Neural progenitor cell (in vitro differentiated cells): ENCODE measurements at regions not wholly inside any gene's neighbourhood (a gene's known extent, or its start where the extent isn't known, plus 50 kb on each side); places are given as distances from the start of the nearest gene placed in this dataset.
A peak's percentile ranks its signal among the peaks of the same experiment; 100 is the strongest.

Source experiments
- DNase-seq: peaks from one replicate; pipeline ENCODE4 v3.0.0-alpha.2; 2016; ENCODE audit warnings: low spot score
- H2AFZ ChIP-seq: fragments of 200-600 bp; sonication (generic); replicated peaks from 2 replicates; pipeline ENCODE4 v1.6.1; 2016; ENCODE audit warnings: antibody characterized with exemption
- H3F3A ChIP-seq: fragments of 200-600 bp; sonication (generic); 2 replicates; pipeline ENCODE4 v1.6.1; 2016; ENCODE audit warnings: antibody characterized with exemption, low read depth
- H3K27ac ChIP-seq: fragments of 200-600 bp; sonication (generic); 2 replicates; pipeline ENCODE4 v1.5.1; 2016; ENCODE audit warnings: mild to moderate bottlenecking
- H3K27me3 ChIP-seq: fragments of 200-600 bp; sonication (generic); 2 replicates; pipeline ENCODE4 v1.6.1; 2016; ENCODE audit warnings: mild to moderate bottlenecking, moderate library complexity
- H3K36me3 ChIP-seq: fragments of 200-600 bp; sonication (generic); 2 replicates; pipeline ENCODE4 v1.5.1; 2016
- H3K4me1 ChIP-seq: fragments of 200-600 bp; sonication (generic); 2 replicates; pipeline ENCODE4 v1.6.1; 2016; ENCODE audit warnings: mixed run types
- H3K4me2 ChIP-seq: fragments of 200-600 bp; sonication (generic); 2 replicates; pipeline ENCODE4 v1.6.1; 2016
- H3K4me3 ChIP-seq: fragments of 200-600 bp; sonication (generic); 2 replicates; pipeline ENCODE4 v1.5.1; 2016
- H3K79me2 ChIP-seq: fragments of 200-600 bp; sonication (generic); 2 replicates; pipeline ENCODE4 v1.6.1; 2016; ENCODE audit warnings: low read depth
- H3K9ac ChIP-seq: fragments of 200-600 bp; sonication (generic); 2 replicates; pipeline ENCODE4 v1.6.1; 2016
- H3K9me3 ChIP-seq: fragments of 200-600 bp; sonication (generic); 2 replicates; pipeline ENCODE4 v1.5.1; 2016; ENCODE audit warnings: low read depth
- H4K20me1 ChIP-seq: fragments of 200-600 bp; sonication (generic); 2 replicates; pipeline ENCODE4 v1.6.1; 2016; ENCODE audit warnings: low read depth
- H3K27ac Mint-ChIP-seq: 3 replicates; pipeline ENCODE4 v1.8.0; 2021; ENCODE audit warnings: mixed read lengths
- H3K27me3 Mint-ChIP-seq: 2 replicates; pipeline ENCODE4 v1.8.0; 2022; ENCODE audit warnings: low read depth, mild to moderate bottlenecking, inconsistent platforms, moderate library complexity, mixed read lengths; ENCODE audit not compliant: insufficient read depth
- H3K36me3 Mint-ChIP-seq: 3 replicates; pipeline ENCODE4 v1.8.0; 2021; ENCODE audit warnings: mixed read lengths
- H3K4me1 Mint-ChIP-seq: 3 replicates; pipeline ENCODE4 v1.8.0; 2021; ENCODE audit warnings: mixed read lengths
- H3K4me3 Mint-ChIP-seq: 3 replicates; pipeline ENCODE4 v1.8.0; 2021; ENCODE audit warnings: mild to moderate bottlenecking, moderate library complexity, mixed read lengths
- H3K9me3 Mint-ChIP-seq: 3 replicates; pipeline ENCODE4 v1.8.0; 2020; ENCODE audit warnings: mixed read lengths
- CTCF ChIP-seq: fragments of 200-600 bp; sonication (generic); IDR thresholded peaks from 2 replicates; pipeline ENCODE4 v1.5.1; 2017; ENCODE audit warnings: antibody characterized with exemption, mild to moderate bottlenecking
- EZH2 ChIP-seq: fragments of 200-600 bp; sonication (generic); IDR thresholded peaks from 2 replicates; pipeline ENCODE4 v1.6.1; 2017; ENCODE audit warnings: antibody characterized with exemption, mild to moderate bottlenecking, moderate library complexity
- EZH2phosphoT487 ChIP-seq: fragments of 200-600 bp; sonication (generic); IDR thresholded peaks from 2 replicates; pipeline ENCODE4 v1.6.1; 2017; ENCODE audit warnings: antibody characterized with exemption

- no peaks in the 10 kb centered on the region for H3K36me3 Mint-ChIP-seq
- peaks cover 2% of the 10 kb centered on the region for H3K4me1 Mint-ChIP-seq
- H3K4me3 Mint-ChIP-seq, result no peak overlapping the region
- DNase-seq, result no peak
- H3K27ac ChIP-seq, result no peak overlapping the region
- H3F3A ChIP-seq, result no peaks in the 10 kb centered on the region
- TF ChIP-seq CTCF, result no peak
- H3K27ac Mint-ChIP-seq, result no peak overlapping the region
- H3K79me2 ChIP-seq, result no peaks in the 10 kb centered on the region
- H3K9ac ChIP-seq, result no peak overlapping the region
- H3K4me2 ChIP-seq, result no peak overlapping the region
- H4K20me1 ChIP-seq, result no peaks in the 10 kb centered on the region
- H3K4me1 ChIP-seq, result no peaks in the 10 kb centered on the region
- no peaks in the 10 kb centered on the region for H3K9me3 Mint-ChIP-seq
- no peaks in the 10 kb centered on the region for H3K36me3 ChIP-seq
- no peaks in the 10 kb centered on the region for H3K9me3 ChIP-seq
- H3K27me3 Mint-ChIP-seq, result no peaks in the 10 kb centered on the region
- H2AFZ ChIP-seq, result peak overlapping the region; percentile 71
- no peaks in the 10 kb centered on the region for H3K27me3 ChIP-seq
- H3K4me3 ChIP-seq, result no peak overlapping the region
Measured at GRCh38 chr13:71338070-71338469, 528.9 kb downstream of the DACH1 start.

- Histone ChIP-seq H3K27ac (no peak overlapping the region), H3K9me3 (no peaks in the 10 kb centered on the region), H3K4me1 (no peaks in the 10 kb centered on the region), H3K9ac (no peak overlapping the region), H3K4me2 (no peak overlapping the region), H3K4me3 (no peak overlapping the region), H3F3A (no peaks in the 10 kb centered on the region), H3K36me3 (no peaks in the 10 kb centered on the region), H2AFZ (no peak overlapping the region), H3K27me3 (no peaks in the 10 kb centered on the region), H4K20me1 (no peaks in the 10 kb centered on the region), H3K79me2 (no peaks in the 10 kb centered on the region)
- Mint-ChIP-seq H3K27ac (no peak overlapping the region), H3K4me1 (peaks cover 12% of the 10 kb centered on the region), H3K27me3 (no peaks in the 10 kb centered on the region), H3K9me3 (no peaks in the 10 kb centered on the region), H3K36me3 (peaks cover 2% of the 10 kb centered on the region), H3K4me3 (no peak overlapping the region)
- no peak for TF ChIP-seq EZH2phosphoT487
- no peak for TF ChIP-seq EZH2
- no peak for TF ChIP-seq CTCF
- DNase-seq, result no peak
Measured at GRCh38 chr13:71327266-71327665, 539.7 kb downstream of the DACH1 start.

GRCh38 chr13:71325556-71325955 is 541.4 kb downstream of the DACH1 start:
- Mint-ChIP-seq H3K4me3 (no peak overlapping the region), H3K27ac (no peak overlapping the region), H3K4me1 (peaks cover 12% of the 10 kb centered on the region), H3K27me3 (no peaks in the 10 kb centered on the region), H3K36me3 (peaks cover 2% of the 10 kb centered on the region), H3K9me3 (no peaks in the 10 kb centered on the region)
- Histone ChIP-seq H3K4me3 (no peak overlapping the region), H3K4me1 (no peaks in the 10 kb centered on the region), H3K79me2 (no peaks in the 10 kb centered on the region), H3K36me3 (no peaks in the 10 kb centered on the region), H3K4me2 (no peak overlapping the region), H3K27ac (no peak overlapping the region), H3K9ac (no peak overlapping the region), H3K27me3 (no peaks in the 10 kb centered on the region), H3K9me3 (no peaks in the 10 kb centered on the region), H4K20me1 (no peaks in the 10 kb centered on the region), H2AFZ (no peak overlapping the region), H3F3A (no peaks in the 10 kb centered on the region)
- TF ChIP-seq EZH2 (no peak), CTCF (no peak), EZH2phosphoT487 (no peak)
- no peak for DNase-seq

- H3K79me2 ChIP-seq, result no peaks in the 10 kb centered on the region
- peaks cover 2% of the 10 kb centered on the region for H3K27me3 Mint-ChIP-seq
- no peaks in the 10 kb centered on the region for H3F3A ChIP-seq
- no peaks in the 10 kb centered on the region for H3K36me3 ChIP-seq
- H3K9me3 Mint-ChIP-seq, result peaks cover 7% of the 10 kb centered on the region
- no peak overlapping the region for H3K27ac ChIP-seq
- H3K27me3 ChIP-seq, result no peaks in the 10 kb centered on the region
- H3K4me1 Mint-ChIP-seq, result peaks cover 10% of the 10 kb centered on the region
- no peaks in the 10 kb centered on the region for H4K20me1 ChIP-seq
- H3K9ac ChIP-seq, result no peak overlapping the region
- no peak for TF ChIP-seq EZH2
- peaks cover 2% of the 10 kb centered on the region for H3K36me3 Mint-ChIP-seq
- H3K27ac Mint-ChIP-seq, result no peak overlapping the region
- no peaks in the 10 kb centered on the region for H3K9me3 ChIP-seq
- H3K4me1 ChIP-seq, result no peaks in the 10 kb centered on the region
- no peak overlapping the region for H2AFZ ChIP-seq
- no peak overlapping the region for H3K4me3 ChIP-seq
- H3K4me2 ChIP-seq, result no peak overlapping the region
- no peak for DNase-seq
- no peak overlapping the region for H3K4me3 Mint-ChIP-seq
Measured at GRCh38 chr13:71323266-71323665, 543.7 kb downstream of the DACH1 start.
